Vagina (tissue), 2 donors: ENCODE measurements at regions not wholly inside any gene's neighbourhood (a gene's known extent, or its start where the extent isn't known, plus 50 kb on each side); places are given as distances from the start of the nearest gene placed in this dataset.

ENCODE experiments used
- DNase-seq, 2 donors: peaks; one replicate each; pipeline ENCODE4 v3.0.0-alpha.2; 2017; ENCODE audit errors: extremely low spot score in 2 of 2
- H3K27ac ChIP-seq: fragments of 200-600 bp; sonication (generic); one replicate; pipeline ENCODE4 v1.5.1; 2019
- H3K27me3 ChIP-seq: fragments of 200-600 bp; sonication (generic); one replicate; pipeline ENCODE4 v1.5.1; 2019
- H3K36me3 ChIP-seq, 2 donors: fragments of 200-600 bp; sonication (generic); one replicate each; pipeline ENCODE4 v1.5.1; 2017 to 2019
- H3K4me1 ChIP-seq: fragments of 200-600 bp; sonication (generic); one replicate; pipeline ENCODE4 v1.5.1; 2019
- H3K4me3 ChIP-seq, 2 donors: fragments of 200-600 bp; sonication (generic); 1 replicate in 1 of 2; 2 replicates in 1 of 2; pipeline ENCODE4 v1.5.1; 2016 to 2019
- H3K9me3 ChIP-seq: fragments of 200-600 bp; sonication (generic); one replicate; pipeline ENCODE4 v1.5.1; 2019
- CTCF ChIP-seq, 3 experiments: fragments of 450-650 bp in 2 of 3; fragments of 200-600 bp in 1 of 3; sonication (generic) in 1 of 3; IDR thresholded peaks; one replicate each; pipeline ENCODE4 v1.5.1; 2017 to 2019; ENCODE audit warnings: antibody characterized with exemption in 3 of 3, mild to moderate bottlenecking in 2 of 3, moderate library complexity in 2 of 3
- POLR2A ChIP-seq, 2 donors: fragments of 450-650 bp; IDR thresholded peaks; one replicate each; pipeline ENCODE4 v1.6.1; 2017; ENCODE audit warnings: antibody characterized with exemption in 2 of 2, mild to moderate bottlenecking in 2 of 2, moderate library complexity in 2 of 2
- POLR2AphosphoS5 ChIP-seq, 2 donors: sonication (generic); formaldehyde crosslinking; IDR thresholded peaks; one replicate each; pipeline ENCODE4 v1.9.0; 2017; ENCODE audit warnings: antibody characterized with exemption in 2 of 2, mild to moderate bottlenecking in 2 of 2, low read depth in 1 of 2; ENCODE audit not compliant: insufficient read depth in 1 of 2
- intact Hi-C: fragments of 100-400 bp; cut with DNase I; formaldehyde crosslinking; loops from one replicate; pipeline ENCODE4 v1.15.1; 2023

DNA sequence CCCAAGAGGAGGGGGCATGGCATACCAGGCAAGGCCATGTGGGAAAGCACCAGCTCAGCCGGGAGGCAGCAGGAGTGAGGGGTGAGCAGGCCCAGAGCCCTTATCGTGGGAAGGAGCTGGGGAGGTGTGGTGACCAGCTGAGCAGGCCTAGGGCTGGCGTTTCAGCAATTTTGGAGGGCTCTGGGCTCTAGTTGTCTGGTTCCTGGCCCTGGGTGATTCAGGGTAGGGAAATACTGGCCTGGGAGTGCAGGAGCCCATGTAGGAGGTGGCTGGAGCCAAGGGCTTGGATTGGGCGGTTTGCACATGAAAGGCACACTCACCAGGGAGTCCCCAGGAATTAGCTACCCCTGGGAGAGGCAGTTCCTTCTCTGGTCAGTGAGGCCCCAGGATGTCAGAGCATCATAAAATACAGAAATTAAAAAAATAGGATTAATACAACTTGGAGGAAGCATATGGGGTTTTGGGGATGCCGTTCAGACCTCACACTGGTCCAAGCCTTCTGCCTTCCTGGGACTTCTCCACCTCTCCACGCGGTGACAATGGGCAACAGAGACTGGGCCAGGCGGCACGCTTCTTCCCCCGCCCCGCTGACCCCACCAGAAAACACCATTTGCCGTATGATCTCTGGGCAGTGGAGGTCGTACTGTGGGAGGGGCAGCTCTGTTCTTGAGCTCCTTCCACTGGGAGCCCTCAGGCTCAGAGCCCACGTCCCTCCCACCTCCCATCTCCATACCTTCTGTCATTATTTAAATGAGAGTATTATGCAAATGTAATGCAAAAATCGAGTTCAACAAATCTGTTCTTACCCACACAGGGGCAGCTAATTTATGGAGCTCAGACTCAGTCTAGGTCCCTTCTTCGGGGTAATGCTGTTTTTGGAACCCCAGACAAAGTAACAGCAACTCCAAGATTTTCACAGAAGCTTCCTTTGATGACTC, 133.0 kb upstream of the FAM20C start:
- Histone ChIP-seq H3K27me3 (no peaks in the 10 kb centered on the region), H3K4me3 (no peak overlapping the region), H3K9me3 (no peaks in the 10 kb centered on the region), H3K36me3 (no peaks in the 10 kb centered on the region), H3K27ac (no peak overlapping the region), H3K4me1 (no peaks in the 10 kb centered on the region)
- DNase-seq: no peak
- no peak for TF ChIP-seq CTCF (IDR thresholded peaks at IDR 0.05)
- no peak for TF ChIP-seq POLR2A (IDR thresholded peaks at IDR 0.05)
- TF ChIP-seq POLR2AphosphoS5 (IDR thresholded peaks at IDR 0.05; ENCODE audit: insufficient read depth in 1 of 2, low read depth in 1 of 2): no peak
- intact Hi-C loops: no loop called here

DNA sequence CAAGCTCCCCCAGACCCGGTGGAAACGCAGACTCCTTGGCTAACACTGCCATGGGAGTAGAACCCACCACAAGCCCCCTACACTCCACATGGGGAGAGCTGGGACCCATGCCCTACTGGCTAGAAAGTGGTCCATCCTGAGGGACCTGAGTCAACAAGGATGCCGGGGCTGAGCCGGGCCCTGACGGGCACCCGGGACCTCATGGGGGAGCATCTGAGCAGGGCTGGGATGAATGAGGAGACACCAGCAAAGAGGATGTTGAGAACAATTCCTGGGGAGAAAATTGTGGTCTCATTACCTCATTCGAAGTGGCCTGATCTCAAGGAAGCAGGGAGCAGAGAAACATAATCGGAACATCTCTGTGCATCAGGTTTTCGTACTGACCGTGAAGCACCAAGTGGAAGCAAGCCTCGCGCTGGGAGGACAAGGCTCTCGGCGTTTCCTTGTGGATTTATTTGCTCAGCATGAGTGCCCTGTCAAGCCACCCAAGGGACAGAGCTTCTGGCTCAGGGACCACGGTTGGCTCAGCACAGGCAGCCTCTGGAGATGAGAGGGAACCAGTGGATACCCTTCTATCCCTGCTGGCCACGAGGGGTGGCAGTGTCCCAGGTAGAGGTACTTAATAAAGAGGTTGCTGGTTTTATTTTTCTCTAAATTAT, 132.2 kb upstream of the FAM20C start:
- no peak for DNase-seq
- no peaks in the 10 kb centered on the region for H3K27me3 ChIP-seq
- H3K4me1 ChIP-seq: no peaks in the 10 kb centered on the region
- H3K36me3 ChIP-seq: no peaks in the 10 kb centered on the region
- no peak for TF ChIP-seq POLR2AphosphoS5 (IDR thresholded peaks at IDR 0.05; ENCODE audit: insufficient read depth in 1 of 2, low read depth in 1 of 2)
- no peak for TF ChIP-seq CTCF (IDR thresholded peaks at IDR 0.05)
- no peak for TF ChIP-seq POLR2A (IDR thresholded peaks at IDR 0.05)
- intact Hi-C loops: no loop called here
- H3K9me3 ChIP-seq: no peaks in the 10 kb centered on the region
- no peak overlapping the region for H3K27ac ChIP-seq
- H3K4me3 ChIP-seq: no peak overlapping the region

- Histone ChIP-seq H3K4me1 (no peaks in the 10 kb centered on the region), H3K9me3 (no peaks in the 10 kb centered on the region), H3K27ac (no peak overlapping the region), H3K27me3 (no peaks in the 10 kb centered on the region), H3K36me3 (no peaks in the 10 kb centered on the region), H3K4me3 (no peak overlapping the region)
- DNase-seq: no peak
- TF ChIP-seq CTCF (IDR thresholded peaks at IDR 0.05) (no peak), POLR2A (IDR thresholded peaks at IDR 0.05) (no peak), POLR2AphosphoS5 (IDR thresholded peaks at IDR 0.05; ENCODE audit: insufficient read depth in 1 of 2, low read depth in 1 of 2) (no peak)
- intact Hi-C loops: no loop called here
Measured at GRCh38 chr7:60706-61105, 131.7 kb upstream of the FAM20C start.

DNA sequence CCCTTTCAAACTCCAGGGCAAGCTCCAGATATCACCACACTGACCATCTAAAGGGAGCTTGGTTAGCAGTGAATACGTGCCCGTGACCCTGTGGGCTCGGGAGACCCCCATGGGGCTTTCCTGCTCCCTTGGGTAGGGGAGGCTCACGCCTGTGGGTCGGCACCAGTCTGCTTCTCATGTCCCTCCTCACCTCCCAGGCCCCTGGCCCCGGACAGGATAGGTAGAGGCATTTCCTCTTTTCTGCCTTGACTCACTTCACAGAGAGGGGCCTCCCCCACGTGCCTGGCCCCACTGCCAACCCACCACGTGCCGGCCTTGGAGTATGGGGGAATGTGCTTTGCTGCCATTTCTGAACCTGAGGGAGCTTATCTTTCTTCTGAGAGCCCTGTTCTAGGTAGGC, 131.3 kb upstream of the FAM20C start:
- Histone ChIP-seq H3K4me1 (no peaks in the 10 kb centered on the region), H3K36me3 (no peaks in the 10 kb centered on the region), H3K27me3 (no peaks in the 10 kb centered on the region), H3K27ac (no peak overlapping the region), H3K9me3 (no peaks in the 10 kb centered on the region), H3K4me3 (no peak overlapping the region)
- intact Hi-C loops: no loop called here
- TF ChIP-seq CTCF (IDR thresholded peaks at IDR 0.05) (no peak), POLR2A (IDR thresholded peaks at IDR 0.05) (no peak), POLR2AphosphoS5 (IDR thresholded peaks at IDR 0.05; ENCODE audit: insufficient read depth in 1 of 2, low read depth in 1 of 2) (no peak)
- no peak for DNase-seq
